ENCODE measurements at regions not wholly inside any gene's neighbourhood (a gene's known extent, or its start where the extent isn't known, plus 50 kb on each side); places are given as distances from the start of the nearest gene placed in this dataset.
"Not testable (repeated sequence)": the region's sequence is repeated elsewhere in the genome, so short reads cannot be mapped to it uniquely, and the experiment has no call there.

GRCh38 chr6:28634761-28635546 is 109.3 kb downstream of the GPX5 start:
- ChIA-PET CTCF (no interaction called here), POLR2A (ENCODE audit: low non-redundant PET) (interaction anchor here (0.5 to 0.6 kb wide), 2 partner anchors 453 to 1471 kb away, joined by 3 to 5 read pairs; no protein-coding TSS in a partner anchor)
- Histone ChIP-seq H3K36me3 (ENCODE audit: insufficient read depth, low read length, poor library complexity, severe bottlenecking) (no peaks in the 10 kb centered on the region), H3K27ac (ENCODE audit: low read depth, low read length, poor library complexity, severe bottlenecking) (no peak overlapping the region), H3K9me3 (ENCODE audit: low read depth, low read length, poor library complexity, severe bottlenecking) (no peaks in the 10 kb centered on the region), H3K4me1 (ENCODE audit: insufficient read depth, low read length, poor library complexity, severe bottlenecking) (peaks cover 5% of the 10 kb centered on the region), H3K4me3 (ENCODE audit: low read depth, low read length, poor library complexity, severe bottlenecking) (peak overlapping the region; percentile 51), H3K27me3 (replicated peaks; ENCODE audit: insufficient read depth, low read depth, low read length, poor library complexity) (peaks cover 6% of the 10 kb centered on the region)
- DNase-seq (ENCODE audit: low spot score), result peak; percentile 47
- intact Hi-C loops (cut with micrococcal nuclease; ENCODE audit: unreplicated experiment), result no loop called here
- no TSS peak for BruUV-seq (replicated peaks)
- TF ChIP-seq EZH2 (IDR thresholded peaks at IDR 0.05; ENCODE audit: borderline replicate concordance, low read depth, low read length, poor library complexity, severe bottlenecking) (no peak), CTCF (conservative IDR thresholded peaks at IDR 0.05; ENCODE audit: low read depth, low read length) (no peak)

GRCh38 chr6:28635547-28636158 is 110.0 kb downstream of the GPX5 start:
- Histone ChIP-seq H3K27me3 (replicated peaks; ENCODE audit: insufficient read depth, low read depth, low read length, poor library complexity) (peaks cover 6% of the 10 kb centered on the region), H3K4me3 (ENCODE audit: low read depth, low read length, poor library complexity, severe bottlenecking) (peak overlapping the region; percentile 51), H3K9me3 (ENCODE audit: low read depth, low read length, poor library complexity, severe bottlenecking) (no peaks in the 10 kb centered on the region), H3K4me1 (ENCODE audit: insufficient read depth, low read length, poor library complexity, severe bottlenecking) (peaks cover 5% of the 10 kb centered on the region), H3K27ac (ENCODE audit: low read depth, low read length, poor library complexity, severe bottlenecking) (no peak overlapping the region), H3K36me3 (ENCODE audit: insufficient read depth, low read length, poor library complexity, severe bottlenecking) (no peaks in the 10 kb centered on the region)
- no peak for DNase-seq (ENCODE audit: low spot score)
- POLR2A ChIA-PET (ENCODE audit: low non-redundant PET), result no interaction called here
- CTCF ChIA-PET, result no interaction called here
- TF ChIP-seq CTCF (conservative IDR thresholded peaks at IDR 0.05; ENCODE audit: low read depth, low read length) (no peak), EZH2 (IDR thresholded peaks at IDR 0.05; ENCODE audit: borderline replicate concordance, low read depth, low read length, poor library complexity, severe bottlenecking) (no peak)
- intact Hi-C loops (cut with micrococcal nuclease; ENCODE audit: unreplicated experiment), result no loop called here
- BruUV-seq (replicated peaks), result no TSS peak

GRCh38 chr6:28638787-28639430 is 113.2 kb downstream of the GPX5 start:
- POLR2A ChIA-PET (ENCODE audit: low non-redundant PET), result no interaction called here
- TF ChIP-seq CTCF (conservative IDR thresholded peaks at IDR 0.05; ENCODE audit: low read depth, low read length), result no peak
- intact Hi-C loops (cut with micrococcal nuclease; ENCODE audit: unreplicated experiment), result no loop called here

GRCh38 chr6:28639445-28640290 is 114.0 kb downstream of the GPX5 start:
- H3K9me3 ChIP-seq (ENCODE audit: low read depth, low read length, poor library complexity, severe bottlenecking); H3K4me3 ChIP-seq (ENCODE audit: low read depth, low read length, poor library complexity, severe bottlenecking); H3K27me3 ChIP-seq (replicated peaks; ENCODE audit: insufficient read depth, low read depth, low read length, poor library complexity); H3K4me1 ChIP-seq (ENCODE audit: insufficient read depth, low read length, poor library complexity, severe bottlenecking); POLR2A ChIA-PET (ENCODE audit: low non-redundant PET); BruUV-seq (replicated peaks); CTCF ChIA-PET; H3K36me3 ChIP-seq (ENCODE audit: insufficient read depth, low read length, poor library complexity, severe bottlenecking); intact Hi-C loops (cut with micrococcal nuclease; ENCODE audit: unreplicated experiment); H3K27ac ChIP-seq (ENCODE audit: low read depth, low read length, poor library complexity, severe bottlenecking); DNase-seq (ENCODE audit: low spot score): not testable (repeated sequence)

More at GRCh38 chr6:28638787-28639430, 113.2 kb downstream of the GPX5 start:
- H3K4me3 ChIP-seq (ENCODE audit: low read depth, low read length, poor library complexity, severe bottlenecking), result no peak overlapping the region
- no peaks in the 10 kb centered on the region for H3K9me3 ChIP-seq (ENCODE audit: low read depth, low read length, poor library complexity, severe bottlenecking)
- no TSS peak for BruUV-seq (replicated peaks)
- peaks cover 6% of the 10 kb centered on the region for H3K27me3 ChIP-seq (replicated peaks; ENCODE audit: insufficient read depth, low read depth, low read length, poor library complexity)
- H3K27ac ChIP-seq (ENCODE audit: low read depth, low read length, poor library complexity, severe bottlenecking), result no peak overlapping the region
- DNase-seq (ENCODE audit: low spot score), result no peak
- H3K4me1 ChIP-seq (ENCODE audit: insufficient read depth, low read length, poor library complexity, severe bottlenecking), result peaks cover 5% of the 10 kb centered on the region
- CTCF ChIA-PET, result no interaction called here
- no peaks in the 10 kb centered on the region for H3K36me3 ChIP-seq (ENCODE audit: insufficient read depth, low read length, poor library complexity, severe bottlenecking)
